ENCODE measurements at regions not wholly inside any gene's neighbourhood (a gene's known extent, or its start where the extent isn't known, plus 50 kb on each side); places are given as distances from the start of the nearest gene placed in this dataset.
"Not testable (repeated sequence)": the region's sequence is repeated elsewhere in the genome, so short reads cannot be mapped to it uniquely, and the experiment has no call there.

DNA sequence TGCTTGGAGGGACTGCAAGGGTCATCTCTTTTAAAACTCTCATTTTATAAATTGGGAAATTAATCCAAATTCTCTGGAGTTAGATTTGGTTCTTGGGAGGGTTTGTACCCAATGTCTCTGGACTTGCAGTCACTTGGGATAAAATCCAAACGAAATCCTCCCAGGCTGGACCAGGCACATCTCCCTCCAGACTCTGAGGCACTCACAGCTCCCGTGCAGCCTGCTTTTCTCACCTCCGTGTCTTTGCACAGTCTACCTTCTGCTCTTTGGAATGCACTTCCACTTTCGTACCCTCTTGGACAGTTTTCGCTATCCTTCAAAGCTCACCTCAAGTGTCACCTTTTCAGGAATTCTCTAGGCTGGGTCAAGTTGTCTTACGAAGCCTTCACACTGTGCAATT, 166.3 kb downstream of the MYCN start:
- DNase-seq = no peak

DNA sequence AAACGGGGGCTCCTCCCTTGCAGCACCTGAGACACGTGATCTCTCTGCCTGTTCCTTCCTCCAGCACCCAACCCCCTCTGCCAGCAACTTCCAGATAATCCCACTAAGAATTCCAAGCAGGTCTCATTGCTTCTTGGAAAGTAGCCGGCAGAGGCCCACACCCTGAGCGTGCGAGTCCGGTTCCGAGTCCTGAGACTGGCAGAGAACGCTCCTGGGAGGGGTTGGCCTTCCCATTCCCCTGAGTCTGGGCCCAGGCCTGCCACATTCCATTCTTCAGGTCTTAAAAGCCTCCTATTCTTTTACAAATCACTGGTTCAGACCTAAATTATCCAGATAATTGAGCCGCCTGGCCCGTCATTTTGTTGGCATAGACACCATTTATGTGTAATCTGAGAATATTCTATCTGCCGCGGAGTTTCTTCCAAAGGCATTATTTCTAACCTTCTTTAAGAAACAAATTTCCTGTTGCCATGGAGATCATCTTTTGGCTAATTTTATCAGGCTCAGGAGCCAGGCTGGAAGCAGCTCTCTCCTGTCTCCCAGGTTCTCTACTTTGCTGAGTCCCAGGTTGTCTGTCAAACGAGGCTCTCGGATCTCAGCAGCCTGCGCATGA, 165.4 kb downstream of the MYCN start:
- DNase-seq = no peak

DNA sequence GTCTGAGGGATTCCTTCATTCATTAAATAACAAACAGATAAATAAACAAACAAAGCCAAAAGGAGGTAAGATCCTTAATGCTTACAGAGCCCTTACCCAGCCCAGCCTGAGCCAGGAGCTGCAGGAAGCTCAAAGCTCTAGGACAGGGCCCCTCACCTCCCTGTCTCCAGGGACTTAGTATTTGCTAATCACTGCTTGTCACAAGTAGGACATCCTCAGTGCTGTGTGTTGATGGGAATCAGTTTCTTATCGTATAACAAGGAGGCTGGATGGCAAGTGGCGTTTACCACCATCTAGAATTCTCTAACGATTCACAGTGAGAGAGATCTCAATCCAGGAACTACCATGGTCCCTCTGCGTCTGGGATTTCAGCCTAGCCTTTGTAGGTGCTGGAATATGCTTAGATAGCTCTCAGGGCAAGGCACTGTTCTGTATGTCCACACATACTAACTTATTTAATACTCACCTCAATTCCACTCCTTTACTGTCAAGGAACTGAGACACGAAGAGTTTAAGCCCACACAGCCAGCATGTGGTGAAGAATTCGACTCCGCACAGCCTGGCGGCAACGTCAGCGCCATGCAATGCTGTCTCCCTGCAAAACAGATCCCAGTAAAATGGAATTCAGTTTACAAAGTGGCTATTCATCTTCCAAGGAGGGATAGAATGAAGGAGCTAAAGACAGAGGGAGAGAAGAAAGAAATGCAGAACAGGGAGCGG, 164.8 kb downstream of the MYCN start:
- no peak for DNase-seq

DNA sequence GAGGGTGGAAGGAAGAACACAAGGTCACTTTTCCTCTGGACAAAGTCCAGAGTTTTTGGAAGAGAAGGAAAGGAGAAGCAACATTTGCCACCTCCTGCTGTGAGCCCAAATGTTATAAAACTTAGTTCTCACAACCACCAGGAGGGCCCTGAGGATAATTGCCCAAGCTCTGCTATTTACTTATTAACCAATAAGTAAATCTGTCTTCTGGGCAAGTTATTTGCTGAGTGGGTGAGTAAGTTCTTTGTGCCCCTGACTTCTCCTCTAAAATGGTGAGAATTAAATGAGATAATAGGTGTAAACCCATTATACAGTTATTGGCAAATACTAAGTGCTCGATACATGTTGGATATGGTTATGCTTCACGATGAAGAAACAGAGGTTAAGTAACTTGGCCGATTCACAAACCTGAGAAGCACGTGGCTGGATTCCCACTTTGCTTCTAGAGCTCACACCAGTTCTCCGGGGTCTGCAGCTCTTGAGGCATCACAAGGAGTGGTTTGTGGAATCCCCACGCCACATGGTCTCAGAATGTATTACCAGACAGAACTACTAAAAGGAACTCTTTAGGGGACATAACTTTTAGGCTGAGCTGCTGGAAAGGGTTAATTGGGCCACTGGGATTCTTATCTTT, 164.1 kb downstream of the MYCN start:
- DNase-seq = no peak

DNA sequence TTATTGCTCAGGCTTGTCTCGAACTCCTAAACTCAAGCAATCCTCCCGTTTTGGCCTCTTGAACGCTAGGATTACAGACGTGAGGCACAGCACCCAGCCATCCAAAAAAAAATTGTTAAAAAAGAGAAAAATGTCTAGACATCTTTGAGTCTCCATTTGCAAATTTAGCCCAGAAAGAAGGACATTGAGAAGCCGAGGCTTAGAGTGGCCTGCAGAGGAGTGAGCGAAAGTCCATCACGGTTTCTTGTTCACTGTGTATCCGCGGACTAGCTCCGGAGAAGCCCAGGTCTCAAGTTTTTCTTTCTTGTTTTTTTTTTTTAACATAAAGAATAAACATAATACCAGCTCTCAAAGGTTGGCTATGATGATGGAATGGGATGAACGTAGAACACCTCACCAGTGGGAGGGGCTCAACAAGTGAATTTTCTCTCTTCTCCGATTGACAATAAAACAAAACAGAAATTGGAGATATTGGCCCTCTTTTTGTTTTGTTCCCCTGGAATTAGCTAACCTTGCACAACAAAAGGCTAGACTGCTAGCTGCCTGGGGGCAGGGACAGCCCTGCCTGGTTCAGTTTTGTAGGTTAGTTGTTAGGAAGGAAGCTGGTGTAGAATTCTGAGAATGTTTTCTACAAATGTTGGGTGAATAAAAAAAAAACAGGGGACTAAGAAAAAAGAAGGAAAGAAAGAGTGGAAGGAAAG, 163.4 kb downstream of the MYCN start:
- DNase-seq = no peak

DNA sequence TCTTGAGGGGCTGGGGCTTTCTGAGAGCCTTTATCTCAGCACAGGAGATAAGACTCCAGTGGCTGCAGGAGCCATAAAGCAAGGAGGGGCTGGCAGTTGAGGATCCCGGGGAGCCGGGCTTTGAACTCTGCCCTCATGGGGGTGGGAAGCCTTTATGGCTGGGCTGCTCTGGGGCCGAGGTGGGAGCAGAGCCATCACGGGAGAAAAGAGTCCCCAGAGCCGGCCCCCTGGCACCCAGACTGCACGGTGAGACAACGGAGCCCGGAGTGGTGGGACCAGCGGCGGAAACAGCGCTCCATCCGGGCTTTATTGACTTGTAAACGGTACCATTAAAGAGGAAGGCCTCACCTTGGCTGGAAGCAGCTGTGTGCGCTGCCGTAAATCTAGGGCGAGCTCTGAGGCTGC, 162.6 kb downstream of the MYCN start:
- no peak for DNase-seq

DNA sequence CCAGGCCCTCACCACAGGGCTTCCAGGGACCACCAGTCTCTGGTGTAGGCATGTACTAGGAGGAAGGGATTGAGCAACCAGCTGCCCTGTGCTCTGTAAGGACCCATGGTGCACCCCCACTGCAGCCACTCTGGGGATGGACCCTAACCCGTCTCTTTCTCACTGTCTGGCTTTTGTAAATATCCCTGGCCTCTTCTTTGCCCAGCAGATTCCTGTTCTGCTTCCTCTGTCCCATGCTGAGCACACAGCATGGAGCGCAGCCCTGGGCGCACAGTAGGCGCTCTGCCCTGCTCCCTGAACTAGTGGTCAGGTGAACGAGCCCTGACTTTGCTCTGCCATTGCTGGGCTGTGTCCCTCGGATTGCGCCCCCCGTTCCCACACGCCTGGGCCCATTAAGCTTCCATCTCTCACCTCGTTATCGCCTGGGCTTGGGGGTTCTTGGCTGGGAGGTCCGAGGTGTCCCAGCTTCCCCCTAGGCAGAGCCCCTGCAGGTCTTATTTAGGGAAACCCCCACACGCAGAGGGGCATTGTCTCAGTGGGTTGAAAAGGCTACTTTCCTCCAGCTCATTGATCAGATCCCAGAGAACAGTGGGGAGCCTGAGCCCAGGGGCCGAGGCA, 162.1 kb downstream of the MYCN start:
- no peak for DNase-seq

DNA sequence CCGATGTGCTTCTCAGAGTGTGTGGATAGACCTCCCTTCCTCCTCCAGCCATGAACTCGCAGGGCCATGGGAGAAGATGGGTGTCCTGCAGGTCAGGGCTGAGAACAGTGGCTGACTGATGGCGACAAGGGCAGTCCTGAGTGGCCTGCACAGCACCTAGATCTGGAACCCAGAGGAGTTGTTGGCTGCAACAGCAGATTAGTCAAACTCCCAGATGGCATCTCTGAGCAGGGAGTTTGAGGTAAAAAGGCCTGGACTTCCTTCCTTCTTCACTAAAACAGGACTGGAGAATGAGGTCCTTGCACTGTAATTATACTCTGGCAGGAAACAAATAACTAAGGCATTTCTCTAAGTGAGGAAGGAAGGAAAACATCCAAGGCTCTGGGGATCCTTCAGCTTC, 160.8 kb downstream of the MYCN start:
- no peak for DNase-seq

DNA sequence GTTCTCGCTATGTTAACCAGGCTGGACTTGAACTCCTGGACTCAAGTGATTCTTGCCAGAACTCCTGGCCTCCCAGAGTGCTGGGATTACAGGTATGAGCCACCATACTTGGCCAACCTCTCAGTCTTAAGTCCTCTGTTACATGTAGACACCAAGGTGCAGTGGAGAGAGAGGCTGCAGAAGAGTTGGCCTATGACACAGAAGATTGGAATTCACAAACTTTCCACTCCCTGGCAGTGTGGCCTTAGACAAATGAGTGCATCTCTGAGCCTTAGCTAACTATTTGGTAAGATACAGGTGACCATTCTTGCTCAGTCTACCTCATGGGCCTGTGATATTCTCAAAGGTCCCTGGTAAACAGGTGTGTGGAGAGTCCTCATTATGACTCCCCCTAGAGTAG, 159.7 kb downstream of the MYCN start:
- DNase-seq = no peak

DNA sequence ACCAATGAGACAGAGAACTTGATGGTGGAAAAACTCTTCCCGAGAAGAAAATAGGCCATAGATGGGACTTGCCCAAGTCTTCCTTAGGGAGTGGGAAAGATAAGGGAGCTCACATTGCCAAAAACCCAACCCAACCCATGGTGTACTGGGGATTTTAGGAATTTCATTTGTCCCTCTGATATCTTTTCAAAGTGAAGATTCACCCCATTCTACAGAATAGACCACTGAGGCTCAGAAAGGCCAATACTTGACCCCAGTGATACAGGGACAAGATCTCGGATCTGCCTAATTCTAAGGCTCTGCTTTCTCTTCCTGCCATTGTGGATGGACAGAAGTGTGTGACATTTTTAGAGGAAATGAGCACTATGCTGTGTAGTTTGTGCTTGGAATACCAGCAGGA, 159.0 kb downstream of the MYCN start:
- DNase-seq = no peak

DNA sequence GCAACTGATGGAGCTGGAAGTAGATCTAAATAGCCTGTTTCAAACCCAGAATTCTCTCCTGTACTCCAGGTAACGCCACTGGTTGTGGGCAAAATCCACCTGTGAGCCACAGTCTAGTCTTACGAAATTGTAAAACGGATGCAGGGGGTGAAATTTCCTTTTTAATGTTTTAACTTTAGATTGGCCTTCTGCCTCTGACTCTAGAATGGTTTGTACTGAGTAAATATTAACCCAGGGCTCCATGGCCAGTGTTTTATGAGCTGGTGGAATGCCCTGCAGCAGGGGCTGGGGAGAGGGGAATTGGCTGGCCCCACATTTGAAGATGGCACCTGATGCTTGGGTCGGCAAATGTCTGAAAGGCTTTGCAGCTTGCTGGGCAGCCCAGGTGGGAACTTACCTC, 156.6 kb downstream of the MYCN start:
- DNase-seq = no peak

DNA sequence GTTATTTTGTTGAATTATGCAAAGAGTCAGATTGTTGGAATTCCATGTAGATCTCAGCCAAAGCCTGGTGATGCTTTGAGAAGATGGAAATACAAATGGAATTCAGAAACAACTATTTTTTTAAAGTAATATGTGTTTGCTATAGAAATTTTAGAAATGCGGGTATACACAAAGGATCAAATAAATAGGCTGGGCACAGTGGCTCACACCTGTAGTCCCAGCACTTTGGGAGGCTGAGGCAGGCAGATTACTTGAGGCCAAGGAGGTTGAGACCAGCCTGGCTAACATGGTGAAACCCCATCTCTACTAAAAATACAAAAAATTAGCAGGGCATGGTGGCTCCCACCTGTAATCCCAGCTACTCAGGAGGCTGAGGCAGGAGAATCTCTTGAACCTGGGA, 155.1 kb downstream of the MYCN start:
- not testable (repeated sequence) for DNase-seq

DNA sequence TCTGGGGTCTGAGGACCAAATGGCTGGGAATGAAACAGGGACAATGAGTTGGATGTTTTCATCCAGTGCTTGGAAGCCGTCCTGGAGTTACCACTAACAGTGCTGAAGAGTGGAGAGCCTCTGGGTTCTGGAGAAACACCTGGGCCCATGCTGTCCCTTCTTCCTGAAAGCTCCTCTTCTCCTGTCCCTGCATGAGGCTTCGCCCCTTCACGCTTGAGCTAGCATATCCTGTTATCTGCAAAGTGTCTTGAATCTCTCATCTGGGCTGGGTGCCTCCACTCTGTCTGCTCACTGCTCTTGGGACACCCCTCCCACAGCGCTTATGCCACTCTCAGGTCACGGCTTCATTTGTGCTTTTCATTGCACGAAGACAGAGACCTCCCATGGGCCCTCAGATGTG, 154.5 kb downstream of the MYCN start:
- DNase-seq = no peak

DNA sequence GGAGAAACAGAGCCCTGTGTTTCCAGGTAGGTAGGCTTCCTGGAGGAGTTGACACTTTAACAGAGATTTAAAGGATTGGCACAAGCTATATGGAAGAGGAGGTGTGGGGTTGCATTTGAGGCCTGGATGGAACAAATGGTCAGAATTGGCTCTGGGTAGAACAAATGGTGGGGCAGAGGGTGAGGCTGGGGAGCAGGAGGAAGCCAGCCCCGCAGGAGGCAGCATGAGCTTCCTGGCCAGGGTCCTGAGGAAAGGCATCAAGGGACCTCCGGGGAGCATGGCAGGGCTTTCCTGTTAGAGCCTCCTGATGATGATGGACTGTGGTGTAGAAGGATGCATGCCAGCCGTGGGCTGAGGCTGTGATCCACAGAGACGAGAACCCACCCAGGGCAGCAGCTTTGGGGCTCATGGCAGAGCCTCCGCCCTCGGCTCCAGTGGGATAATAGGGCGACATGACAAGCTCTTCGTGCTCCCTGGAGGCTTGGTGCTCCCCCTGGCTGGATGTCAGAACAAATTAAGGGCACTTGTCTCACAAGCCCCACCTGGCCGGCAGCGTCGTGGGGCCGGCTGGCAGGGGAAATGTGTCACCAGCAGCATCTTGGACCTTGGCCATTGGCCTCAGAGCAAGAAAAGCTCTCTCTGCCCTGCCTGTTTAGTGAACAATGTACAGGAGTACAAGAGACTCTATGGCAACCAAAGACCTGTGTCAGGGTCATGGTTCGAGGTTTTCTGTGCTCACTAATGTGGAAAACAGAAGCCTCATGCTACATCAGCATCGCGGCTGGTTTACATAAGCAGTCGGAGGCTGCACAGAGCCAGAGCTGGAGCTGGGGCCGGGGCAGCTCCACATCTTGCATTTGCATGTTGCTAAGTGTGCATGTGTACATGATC, 153.5 kb downstream of the MYCN start:
- DNase-seq = no peak

DNA sequence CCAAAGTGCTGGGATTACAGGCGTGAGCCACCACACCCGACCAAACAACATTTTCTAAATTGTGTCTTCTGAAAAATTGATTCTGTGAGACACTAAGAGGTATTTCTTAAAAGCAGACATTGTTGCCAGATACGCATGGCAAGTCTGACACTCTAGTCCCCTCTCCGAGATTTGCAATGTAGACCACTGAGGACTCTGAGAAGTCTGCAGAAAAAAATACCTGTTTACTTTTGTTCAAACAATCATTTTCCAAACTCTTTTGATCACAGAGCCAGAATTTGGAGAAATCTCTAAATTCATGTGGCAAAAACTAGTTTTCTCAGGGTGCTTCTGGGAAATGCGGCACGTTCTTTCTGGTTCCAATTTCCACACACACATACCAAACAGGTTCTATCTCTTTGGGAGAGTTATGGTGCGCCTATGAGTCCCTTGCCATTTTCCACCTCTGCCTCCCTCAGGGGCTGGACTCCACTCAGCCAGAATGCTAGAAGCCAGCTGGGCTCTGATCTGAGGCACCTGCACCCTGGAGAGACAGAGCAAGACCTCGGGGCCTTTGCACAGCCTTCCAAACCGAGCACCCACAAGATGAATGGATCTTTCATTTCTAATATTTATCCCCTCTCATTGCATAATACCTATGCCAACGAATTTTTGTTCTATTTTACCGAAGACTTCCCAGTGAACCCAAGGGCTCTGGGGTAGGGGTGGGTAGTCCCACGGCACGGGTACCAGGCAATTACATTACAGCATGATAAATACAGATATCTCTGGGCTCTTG, 152.7 kb downstream of the MYCN start:
- DNase-seq = no peak

DNA sequence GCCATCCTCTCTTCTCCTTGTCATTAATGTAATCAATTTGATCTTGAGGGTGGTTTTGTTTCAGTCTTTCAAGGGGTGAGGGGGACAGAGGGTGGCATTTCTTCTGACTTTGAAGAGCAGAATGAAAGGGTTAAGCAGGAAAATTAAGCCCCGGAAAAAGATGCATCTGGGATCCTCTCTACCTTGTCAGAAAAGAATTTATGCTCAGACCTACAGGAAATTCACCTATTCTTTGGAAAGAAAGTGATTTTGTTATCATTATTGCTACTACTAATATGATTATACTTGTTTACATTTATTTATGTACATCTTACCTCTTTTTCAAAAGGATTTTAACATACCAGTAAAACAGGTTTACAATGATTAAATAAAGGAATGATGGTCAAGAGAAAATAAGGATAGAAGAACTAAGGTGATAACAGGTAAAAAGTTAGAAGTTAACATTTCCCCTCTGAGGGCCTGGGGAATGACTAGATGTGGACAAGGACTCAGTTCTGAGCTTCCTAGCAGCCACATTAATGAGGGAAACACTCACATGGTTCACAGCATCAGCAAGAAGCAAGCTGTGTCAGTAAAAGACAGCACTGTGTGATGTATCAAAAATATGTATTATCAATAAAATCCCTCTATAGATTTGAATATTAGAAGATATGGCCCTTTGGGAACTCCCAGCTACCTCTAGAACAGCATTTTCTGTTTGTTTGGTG, 151.4 kb downstream of the MYCN start:
- no peak for DNase-seq

DNA sequence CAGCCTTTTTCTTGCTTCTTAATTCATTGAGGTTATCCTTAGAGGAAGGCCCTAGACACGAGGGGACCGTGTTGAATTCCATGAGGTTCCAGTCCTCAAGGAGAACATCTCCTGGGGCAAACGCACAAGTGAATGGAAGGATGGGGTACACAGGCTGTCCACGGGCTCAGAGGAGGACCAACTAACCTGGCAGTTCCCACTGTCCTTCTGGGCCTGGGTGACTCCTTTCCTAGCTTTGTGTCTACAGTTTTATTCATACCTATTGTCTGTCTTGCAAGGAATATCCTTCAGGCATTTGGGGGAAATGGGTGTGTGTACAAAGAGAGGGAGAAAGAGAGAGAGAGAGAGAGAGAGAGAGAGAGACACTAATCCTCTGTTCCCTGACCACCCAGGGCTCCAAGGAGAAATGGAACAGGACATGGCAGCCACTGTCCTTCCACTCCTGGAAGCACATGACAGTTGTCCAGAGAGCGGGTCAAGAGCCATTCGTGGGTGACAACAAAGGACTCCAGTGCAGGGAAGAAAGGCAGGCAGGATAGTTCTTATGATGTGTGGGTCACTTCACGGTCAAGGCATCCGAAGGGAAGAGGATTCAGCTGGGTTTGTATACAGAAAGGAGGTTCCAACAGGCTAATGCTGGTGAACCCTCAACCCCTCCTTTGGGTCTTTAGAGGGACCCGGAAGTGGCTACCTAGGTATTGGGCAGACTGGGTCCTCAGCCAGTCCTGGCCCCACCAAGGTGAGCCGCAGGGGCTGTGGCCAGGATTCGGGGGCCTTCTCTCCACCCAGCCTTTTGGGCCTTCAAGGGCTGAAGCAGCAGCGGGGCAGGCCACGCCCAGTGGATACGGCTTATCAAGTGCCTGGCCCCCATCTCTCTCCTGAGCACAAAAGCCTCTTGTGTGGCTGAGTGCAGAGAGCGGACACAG, 150.6 kb downstream of the MYCN start:
- DNase-seq = no peak

DNA sequence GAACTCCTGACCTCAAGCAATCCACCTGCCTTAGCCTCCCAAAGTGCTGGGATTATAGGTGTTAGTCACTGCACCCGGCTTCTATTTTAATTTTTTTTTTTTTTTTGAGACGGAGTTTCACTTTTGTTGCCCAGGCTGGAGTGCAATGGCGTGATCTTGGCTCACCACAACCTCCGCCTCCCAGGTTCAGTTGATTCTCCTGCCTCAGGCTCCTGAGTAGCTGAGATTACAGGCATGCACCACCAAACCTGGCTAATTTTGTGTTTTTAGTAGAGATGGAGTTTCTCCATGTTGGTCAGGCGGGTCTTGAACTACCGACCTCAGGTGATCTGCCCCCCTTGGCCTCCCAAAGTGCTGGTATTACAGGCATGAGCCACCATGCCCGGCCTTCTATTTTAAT, 149.1 kb downstream of the MYCN start:
- DNase-seq = not testable (repeated sequence)

DNA sequence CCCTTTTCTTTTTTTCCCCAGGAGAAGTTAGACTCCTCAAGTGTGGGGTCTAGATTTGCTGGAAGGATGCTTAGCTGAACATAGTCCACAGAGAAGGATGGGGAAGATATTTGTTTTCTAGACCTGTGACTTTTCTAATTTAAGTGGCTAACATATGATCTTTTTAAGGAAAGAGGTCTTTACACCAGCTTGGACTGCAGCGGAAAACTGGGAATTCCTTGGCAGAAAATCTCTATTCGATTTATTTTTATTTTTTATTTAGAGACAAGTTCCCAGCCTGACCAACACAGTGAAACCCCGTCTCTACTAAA, 148.4 kb downstream of the MYCN start:
- DNase-seq = no peak
